ENCODE measurements at regions not wholly inside any gene's neighbourhood (a gene's known extent, or its start where the extent isn't known, plus 50 kb on each side); places are given as distances from the start of the nearest gene placed in this dataset.
"Not testable (repeated sequence)": the region's sequence is repeated elsewhere in the genome, so short reads cannot be mapped to it uniquely, and the experiment has no call there.

DNA sequence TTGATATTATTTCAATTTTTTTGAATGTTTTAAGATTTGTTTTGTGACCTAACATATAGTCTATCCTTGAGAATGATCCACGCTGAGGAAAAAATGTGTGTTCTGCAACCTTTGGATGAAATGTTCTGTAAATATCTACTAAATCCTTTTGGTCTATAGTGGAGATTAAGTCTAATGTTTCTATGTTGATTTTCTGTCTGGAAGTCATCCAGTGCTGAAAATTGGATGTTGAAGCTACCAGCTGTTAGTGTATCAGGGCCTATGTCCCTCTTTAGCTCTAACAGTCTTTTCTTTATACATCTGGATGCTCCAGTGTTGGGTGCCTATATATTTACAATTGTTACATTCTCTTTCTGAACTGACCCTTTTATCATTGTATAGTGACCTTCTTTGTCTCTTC is 422.3 kb downstream of the TMEM232 start:
- no peak for DNase-seq (ENCODE audit: low read depth in 2 of 2)

GRCh38 chr5:110306650-110307049 is 419.8 kb downstream of the TMEM232 start:
- no peak for DNase-seq (ENCODE audit: low read depth in 2 of 2)

DNA sequence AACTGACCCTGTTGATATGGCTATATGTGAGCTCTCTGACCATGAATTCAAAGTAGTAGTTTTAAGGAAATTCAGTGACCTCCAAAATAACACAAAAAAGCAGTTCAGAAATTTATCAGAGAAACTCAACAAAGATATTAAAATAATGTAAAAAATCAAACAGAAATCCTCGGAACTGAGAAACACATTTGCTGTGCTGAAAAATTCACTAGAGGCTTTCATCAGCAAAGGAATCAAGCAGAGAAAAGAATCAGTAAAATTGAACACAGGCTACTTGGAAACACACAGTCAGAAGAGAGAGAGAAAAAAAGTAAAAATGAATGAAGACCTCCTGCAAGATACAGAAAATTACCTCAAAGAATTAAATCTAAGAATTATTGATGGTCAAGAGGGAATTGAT is 417.2 kb downstream of the TMEM232 start:
- DNase-seq (ENCODE audit: low read depth in 2 of 2): no peak

DNA sequence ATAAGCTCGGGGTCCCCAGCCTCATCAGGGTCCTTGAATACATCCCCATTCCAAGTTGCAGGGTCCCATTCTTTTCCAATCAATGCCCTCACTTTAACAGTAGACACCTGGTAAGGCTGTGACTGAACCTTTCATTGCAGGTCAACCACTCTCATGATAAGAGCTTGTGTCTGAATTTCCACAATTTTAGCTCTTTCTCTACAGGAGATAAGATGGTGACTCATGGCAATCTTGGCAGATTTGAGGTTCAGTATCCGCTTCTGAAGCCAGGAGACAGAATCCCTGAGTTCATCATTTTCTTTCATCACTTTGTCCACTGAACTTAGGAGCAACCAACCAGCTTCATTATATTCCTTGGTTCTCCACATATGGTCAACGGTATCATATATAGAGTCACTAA is 409.9 kb downstream of the TMEM232 start:
- not testable (repeated sequence) for DNase-seq (ENCODE audit: low read depth in 2 of 2)

GRCh38 chr5:110321117-110321516 is 405.4 kb downstream of the TMEM232 start:
- no peak for DNase-seq (ENCODE audit: low read depth in 2 of 2)

DNA sequence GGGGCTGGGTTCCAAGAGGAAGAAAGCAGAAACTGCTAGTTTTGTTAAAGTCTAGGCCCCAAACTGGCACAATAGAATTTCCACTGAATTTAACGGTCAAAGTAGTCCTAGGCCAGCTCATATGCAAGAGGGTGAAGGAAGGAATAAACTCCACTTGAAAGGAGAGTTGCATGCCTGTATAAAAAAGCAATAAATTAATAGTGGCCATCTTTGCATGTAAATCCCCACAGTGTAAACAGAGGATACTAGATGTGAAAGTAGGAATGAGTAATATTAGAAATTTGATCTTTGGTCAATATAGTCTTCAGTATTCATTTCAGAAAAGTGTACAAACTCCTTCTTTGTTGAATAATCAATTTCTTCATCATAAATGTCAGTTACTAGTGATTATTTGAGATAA is 403.1 kb downstream of the TMEM232 start:
- no peak for DNase-seq (ENCODE audit: low read depth in 2 of 2)

DNA sequence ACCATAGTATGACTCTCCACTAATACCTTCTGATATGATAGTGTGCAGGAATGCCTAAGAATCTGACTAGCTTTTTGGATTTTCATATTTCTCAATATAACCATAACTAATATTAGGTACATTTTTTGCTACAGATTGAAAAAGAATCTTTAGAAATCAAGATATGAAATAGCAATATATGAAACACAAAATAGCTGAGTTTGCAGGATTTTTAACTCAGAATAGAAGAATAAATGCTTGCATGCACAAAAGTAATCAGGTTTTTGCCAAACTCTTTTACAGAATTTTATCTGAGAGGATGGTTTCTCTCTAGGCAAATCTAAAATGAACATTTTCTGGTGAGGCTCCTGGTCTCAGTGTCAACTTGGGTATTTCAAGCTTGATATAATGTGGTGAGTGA is 402.6 kb downstream of the TMEM232 start:
- no peak for DNase-seq (ENCODE audit: low read depth in 2 of 2)

DNA sequence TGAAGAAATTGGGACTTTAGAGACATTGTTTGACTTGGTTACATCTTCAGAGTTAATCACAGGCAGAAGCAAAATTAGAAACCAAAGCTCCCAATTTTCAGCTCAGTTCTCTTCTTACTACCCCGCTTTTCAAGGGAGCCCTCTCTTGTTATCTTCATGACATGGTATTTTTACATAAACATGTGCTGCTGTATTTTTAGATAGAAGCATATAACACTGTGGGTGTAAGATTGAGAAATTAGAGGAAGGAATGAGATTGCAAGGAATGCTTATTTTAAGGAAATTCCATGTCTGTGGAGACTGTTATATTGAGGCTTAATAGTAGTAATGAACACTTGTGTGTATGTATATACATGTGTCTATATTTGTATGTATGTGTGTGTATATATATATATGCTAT is 401.6 kb downstream of the TMEM232 start:
- no peak for DNase-seq (ENCODE audit: low read depth in 2 of 2)

DNA sequence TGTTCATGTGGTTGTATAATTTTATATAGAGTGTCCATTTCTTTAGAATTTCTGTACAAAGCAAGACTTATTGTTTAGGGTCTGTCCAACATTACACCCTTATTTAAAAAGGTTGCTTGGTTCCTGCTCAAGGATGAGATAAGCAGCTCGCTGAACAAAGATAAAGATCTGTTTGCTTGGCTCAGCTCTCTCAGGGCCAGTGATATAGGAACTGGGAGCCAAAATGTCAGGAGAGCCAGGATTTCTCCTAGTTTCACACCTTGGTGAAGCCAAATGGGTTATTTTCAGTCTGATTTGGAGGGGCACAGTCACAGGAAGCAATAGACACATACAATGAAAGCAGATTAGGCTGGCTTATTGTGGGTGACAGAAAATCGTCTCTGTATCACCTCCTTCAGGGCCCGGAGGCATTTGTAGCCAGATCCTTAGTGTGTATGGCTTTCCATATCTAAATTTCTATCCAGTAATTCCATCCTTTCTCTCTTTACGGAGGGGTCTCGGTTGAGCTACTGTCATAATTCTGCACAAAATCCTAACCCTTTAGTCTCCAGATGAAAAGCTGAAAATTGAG is 396.4 kb downstream of the TMEM232 start:
- DNase-seq (ENCODE audit: low read depth in 2 of 2): no peak

DNA sequence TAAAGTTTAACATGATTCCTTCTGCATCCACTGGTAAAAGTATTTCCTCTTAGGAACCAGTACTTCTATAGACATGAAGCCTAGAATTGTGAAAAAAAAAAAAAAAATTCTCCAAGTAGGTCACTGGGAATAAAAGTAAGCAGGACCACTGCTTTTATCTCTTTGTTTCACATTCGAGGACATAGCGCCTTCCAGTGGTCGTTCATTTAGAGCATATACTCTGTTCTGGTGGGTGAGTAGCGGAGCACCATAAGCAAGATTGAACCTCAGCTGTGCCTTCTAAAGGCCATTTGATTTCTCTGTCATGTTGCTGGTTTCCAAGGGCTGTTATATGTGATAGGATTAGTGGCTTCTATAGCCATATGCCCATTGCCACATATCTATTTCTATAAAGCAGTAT is 393.1 kb downstream of the TMEM232 start:
- no peak for DNase-seq (ENCODE audit: low read depth in 2 of 2)

DNA sequence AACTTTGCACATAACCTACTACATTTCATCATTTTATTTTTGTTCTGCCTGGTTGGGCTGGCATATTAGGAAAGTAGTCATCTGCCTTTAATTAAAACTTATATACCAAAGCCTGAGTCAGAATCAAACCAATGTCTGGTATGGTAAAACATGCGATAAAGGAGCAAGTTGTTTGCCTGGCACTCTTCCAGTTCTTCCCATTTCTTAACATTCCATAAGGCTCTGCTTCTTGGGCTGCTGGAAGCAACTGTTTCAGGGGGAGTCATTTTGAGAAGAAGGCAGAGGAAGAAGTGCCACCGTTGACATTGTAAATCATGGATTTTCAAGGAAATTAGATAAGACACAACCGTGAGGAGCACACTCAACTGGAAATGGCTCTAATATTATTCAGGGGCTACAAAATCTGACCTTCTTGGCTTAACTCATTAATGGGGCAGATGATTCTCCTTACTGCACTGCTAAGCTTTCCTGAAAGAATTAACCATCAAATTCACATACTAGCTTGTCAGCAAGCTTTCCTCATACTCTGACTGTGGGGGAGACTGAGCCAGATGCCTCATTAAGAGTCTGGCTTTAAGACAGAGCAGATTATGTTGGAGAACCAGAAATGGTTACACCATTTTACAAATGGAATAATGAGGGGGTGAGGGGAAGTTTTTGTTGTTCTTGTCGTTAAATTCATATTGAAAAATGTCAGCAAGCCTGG is 391.0 kb downstream of the TMEM232 start:
- no peak for DNase-seq (ENCODE audit: low read depth in 2 of 2)

DNA sequence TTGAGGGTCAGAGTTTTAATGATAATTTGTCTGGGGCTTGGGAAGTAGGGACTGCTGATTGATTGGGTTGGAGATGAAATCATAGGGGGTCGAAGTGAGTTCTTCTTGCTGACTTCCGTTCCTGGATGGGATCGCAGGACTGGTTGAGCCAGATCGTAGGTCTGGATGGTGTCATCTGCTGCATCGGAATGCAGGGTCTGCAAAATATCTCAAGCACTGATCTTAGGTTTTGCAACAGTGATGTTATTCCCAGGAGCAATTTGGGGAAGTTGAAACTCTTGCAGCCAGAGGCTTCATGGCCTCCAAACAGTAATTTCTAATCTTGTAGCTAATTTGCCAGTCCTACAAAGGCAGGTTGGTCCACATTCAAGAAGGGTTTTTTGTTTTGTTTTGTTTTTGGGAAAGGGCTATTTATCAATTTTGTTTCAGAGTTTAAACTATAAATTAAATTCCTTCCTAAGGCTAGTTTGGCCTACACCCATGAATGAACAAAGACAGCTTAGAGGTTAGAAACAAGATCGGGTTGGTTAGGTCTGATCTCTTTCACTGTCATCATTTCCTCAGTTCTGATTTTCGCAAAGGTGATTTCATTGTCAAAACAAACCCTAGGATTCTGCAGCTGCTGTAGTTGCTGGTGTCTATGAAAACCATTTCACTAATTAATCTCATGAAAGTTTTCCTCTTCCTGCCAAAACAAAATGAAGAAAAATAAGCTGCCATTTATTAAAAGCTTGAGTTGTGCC is 388.0 kb downstream of the TMEM232 start:
- DNase-seq (ENCODE audit: low read depth in 2 of 2): no peak

- no peak for DNase-seq (ENCODE audit: low read depth in 2 of 2)
These were observed 387.1 kb downstream of the TMEM232 start for GRCh38 chr5:110339399-110339798.

DNA sequence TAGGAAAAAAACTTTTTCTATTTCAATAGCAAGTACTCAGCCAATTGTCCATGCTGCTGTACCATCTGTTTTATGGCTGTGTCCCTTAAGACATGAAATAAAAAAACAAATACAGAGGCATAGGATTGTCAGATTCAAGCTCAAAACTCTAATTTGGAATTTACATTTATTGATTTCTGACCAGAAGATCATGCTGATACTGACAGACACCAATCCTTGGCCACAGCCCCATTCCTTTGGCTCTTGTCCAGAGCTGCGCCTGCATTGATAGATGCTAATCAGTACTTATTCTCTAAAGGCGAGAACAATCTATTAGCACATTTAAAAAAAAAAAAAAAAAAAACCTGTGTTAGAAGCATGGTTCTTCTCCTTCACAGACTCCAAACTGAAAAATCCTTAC is 384.6 kb downstream of the TMEM232 start:
- DNase-seq (ENCODE audit: low read depth in 2 of 2): no peak

DNA sequence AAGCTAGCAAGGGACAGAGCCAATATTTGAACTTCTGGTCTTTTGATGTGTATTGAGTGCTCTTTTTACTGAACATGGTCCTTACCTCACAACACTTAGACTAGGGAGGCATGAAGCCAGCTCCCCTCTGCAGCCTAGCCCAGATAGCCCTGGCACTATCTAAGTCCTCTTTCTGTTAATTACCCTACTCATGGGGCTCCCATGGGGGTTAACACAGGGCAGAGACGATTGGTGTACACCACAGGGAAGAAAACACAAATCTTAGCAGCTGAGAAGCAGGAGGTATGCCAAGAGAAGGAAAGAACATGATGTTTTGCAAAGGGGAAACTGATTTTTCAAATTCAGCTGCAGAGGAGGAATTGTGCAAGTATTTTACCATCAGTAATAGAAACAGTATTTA is 383.8 kb downstream of the TMEM232 start:
- no peak for DNase-seq (ENCODE audit: low read depth in 2 of 2)

- no peak for DNase-seq (ENCODE audit: low read depth in 2 of 2)
These were observed 382.9 kb downstream of the TMEM232 start for GRCh38 chr5:110343616-110344015.

GRCh38 chr5:110345623-110346022 is 380.8 kb downstream of the TMEM232 start:
- no peak for DNase-seq (ENCODE audit: low read depth in 2 of 2)

GRCh38 chr5:110346893-110347358 is 379.5 kb downstream of the TMEM232 start:
- DNase-seq (ENCODE audit: low read depth in 2 of 2): no peak

GRCh38 chr5:110347781-110348180 is 378.7 kb downstream of the TMEM232 start:
- no peak for DNase-seq (ENCODE audit: low read depth in 2 of 2)

GRCh38 chr5:110351430-110351829 is 375.0 kb downstream of the TMEM232 start:
- no peak for DNase-seq (ENCODE audit: low read depth in 2 of 2)

DNA sequence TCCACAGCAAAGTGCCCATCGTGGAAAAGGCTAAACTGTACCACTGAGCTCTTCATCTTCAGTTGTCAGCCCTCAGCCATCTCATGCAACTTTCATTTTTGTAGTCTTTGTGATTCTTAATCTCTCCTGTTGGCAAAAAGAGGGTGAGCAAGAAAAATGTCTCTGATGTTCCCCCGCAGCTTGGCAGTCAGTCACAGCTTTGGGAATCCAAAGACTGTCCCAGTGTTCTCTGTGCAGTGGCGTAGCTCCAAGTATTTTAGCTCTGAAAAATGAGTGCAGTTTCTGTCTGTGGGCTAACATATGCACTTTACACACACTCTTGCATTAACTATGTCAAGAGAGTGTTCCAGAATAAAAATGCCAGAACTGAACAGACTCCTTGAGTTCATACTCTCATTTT is 372.2 kb downstream of the TMEM232 start:
- DNase-seq (ENCODE audit: low read depth in 2 of 2): no peak

GRCh38 chr5:110354915-110355644 is 371.4 kb downstream of the TMEM232 start:
- DNase-seq (ENCODE audit: low read depth in 2 of 2): no peak

Measured in stimulated activated CD4-positive, alpha-beta T cell treated with anti-CD3 and anti-CD28 coated beads, Interleukin-1b, Interleukin-23, amount 100 ng/mL, for 4 hours (primary cell).